Neural progenitor cell (in vitro differentiated cells): ENCODE measurements at regions not wholly inside any gene's neighbourhood (a gene's known extent, or its start where the extent isn't known, plus 50 kb on each side); places are given as distances from the start of the nearest gene placed in this dataset.

Experiments
- EZH2phosphoT487 ChIP-seq: fragments of 200-600 bp; sonication (generic); IDR thresholded peaks from 2 replicates; pipeline ENCODE4 v1.6.1; 2017; ENCODE audit warnings: antibody characterized with exemption
- TF ChIP-seq, protein P1 (sequence below): fragments of 200-600 bp; sonication (generic); IDR thresholded peaks from 2 replicates; pipeline ENCODE4 v1.5.1; 2017; ENCODE audit warnings: antibody characterized with exemption, mild to moderate bottlenecking

DNA sequence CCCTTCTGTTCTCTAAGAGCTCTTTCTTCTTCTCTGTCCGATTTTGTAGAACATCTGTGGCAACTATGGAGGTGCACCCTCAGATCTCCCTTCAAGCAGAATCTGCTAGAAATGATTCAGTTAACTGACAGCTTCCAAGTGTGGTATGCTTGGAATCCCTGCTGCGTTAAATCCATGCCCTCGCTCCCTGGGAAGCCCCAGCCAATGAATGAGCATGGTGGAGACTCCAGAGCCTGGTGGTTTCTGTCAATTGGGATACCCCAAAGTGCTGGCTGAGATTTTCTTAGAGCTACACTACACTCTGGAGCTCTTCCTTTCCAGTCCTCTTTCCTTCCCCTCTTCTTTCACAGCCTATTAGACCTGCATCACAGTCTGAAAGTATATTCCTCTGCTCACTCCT, 116.3 kb upstream of the C1orf21 start:
- TF ChIP-seq, protein P1, sequence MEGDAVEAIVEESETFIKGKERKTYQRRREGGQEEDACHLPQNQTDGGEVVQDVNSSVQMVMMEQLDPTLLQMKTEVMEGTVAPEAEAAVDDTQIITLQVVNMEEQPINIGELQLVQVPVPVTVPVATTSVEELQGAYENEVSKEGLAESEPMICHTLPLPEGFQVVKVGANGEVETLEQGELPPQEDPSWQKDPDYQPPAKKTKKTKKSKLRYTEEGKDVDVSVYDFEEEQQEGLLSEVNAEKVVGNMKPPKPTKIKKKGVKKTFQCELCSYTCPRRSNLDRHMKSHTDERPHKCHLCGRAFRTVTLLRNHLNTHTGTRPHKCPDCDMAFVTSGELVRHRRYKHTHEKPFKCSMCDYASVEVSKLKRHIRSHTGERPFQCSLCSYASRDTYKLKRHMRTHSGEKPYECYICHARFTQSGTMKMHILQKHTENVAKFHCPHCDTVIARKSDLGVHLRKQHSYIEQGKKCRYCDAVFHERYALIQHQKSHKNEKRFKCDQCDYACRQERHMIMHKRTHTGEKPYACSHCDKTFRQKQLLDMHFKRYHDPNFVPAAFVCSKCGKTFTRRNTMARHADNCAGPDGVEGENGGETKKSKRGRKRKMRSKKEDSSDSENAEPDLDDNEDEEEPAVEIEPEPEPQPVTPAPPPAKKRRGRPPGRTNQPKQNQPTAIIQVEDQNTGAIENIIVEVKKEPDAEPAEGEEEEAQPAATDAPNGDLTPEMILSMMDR: no peak
- no peak for TF ChIP-seq EZH2phosphoT487
